ENCODE measurements at regions not wholly inside any gene's neighbourhood (a gene's known extent, or its start where the extent isn't known, plus 50 kb on each side); places are given as distances from the start of the nearest gene placed in this dataset.

GRCh38 chr3:102124704-102125103 lies 275.4 kb downstream of the NFKBIZ start:
- Histone ChIP-seq H3K18ac (ENCODE audit: low read length) (no peak overlapping the region), H2BK15ac (ENCODE audit: low read length) (no peak overlapping the region), H3K9me3 (replicated peaks in 1 of 2; ENCODE audit: control insufficient read depth in 2 of 2, insufficient read depth in 1 of 2, low read depth in 1 of 2, low read length in 2 of 2) (peaks cover 0 to 6% of the 10 kb centered on the region in 2 donors), H4K8ac (ENCODE audit: low read depth, low read length) (no peak overlapping the region), H3K4me1 (ENCODE audit: control insufficient read depth in 2 of 2, insufficient read depth in 1 of 2, low read depth in 1 of 2, low read length in 2 of 2) (no peaks in the 10 kb centered on the region), H3K4ac (ENCODE audit: low read length) (no peak overlapping the region), H2AK5ac (ENCODE audit: low read depth, low read length) (no peak overlapping the region), H3K14ac (ENCODE audit: low read length) (no peak overlapping the region), H2BK5ac (ENCODE audit: low read length) (no peak overlapping the region), H3K27me3 (ENCODE audit: control insufficient read depth in 3 of 3, insufficient read depth in 3 of 3, low read depth in 1 of 3, low read length in 3 of 3) (no peaks in the 10 kb centered on the region), H3K23ac (ENCODE audit: low read depth, low read length, poor library complexity) (no peak overlapping the region), H2AFZ (ENCODE audit: low read length) (no peak overlapping the region), H3K27ac (replicated peaks; ENCODE audit: low read length) (no peak overlapping the region), H2BK120ac (ENCODE audit: low read depth, low read length) (no peak overlapping the region), H2BK12ac (ENCODE audit: low read length) (no peak overlapping the region), H3K79me1 (ENCODE audit: low read depth, low read length) (no peaks in the 10 kb centered on the region), H3K9ac (ENCODE audit: low read depth, low read length, poor library complexity) (no peak overlapping the region), H3K36me3 (replicated peaks in 1 of 2; ENCODE audit: control insufficient read depth in 2 of 2, insufficient read depth in 2 of 2, low read length in 2 of 2) (peaks cover 0 to 2% of the 10 kb centered on the region in 2 donors), H3K4me2 (ENCODE audit: insufficient read depth, low read length, poor library complexity, severe bottlenecking) (no peak overlapping the region), H4K91ac (ENCODE audit: low read depth, low read length, poor library complexity) (no peak overlapping the region), H3K4me3 (ENCODE audit: low read length in 2 of 2) (no peak overlapping the region)
- no peak for DNase-seq (ENCODE audit: low spot score)
- WGBS, 2 donors (ENCODE audit: extremely low coverage in 2 of 2, insufficient read length in 2 of 2, insufficient replicate concordance in 1 of 2) = no CpG with 5 or more reads among the region's 2 CpGs

GRCh38 chr3:102125197-102125993 lies 276.1 kb downstream of the NFKBIZ start:
- no peaks in the 10 kb centered on the region for H3K27me3 ChIP-seq (ENCODE audit: control insufficient read depth in 3 of 3, insufficient read depth in 3 of 3, low read depth in 1 of 3, low read length in 3 of 3)
- H3K23ac ChIP-seq (ENCODE audit: low read depth, low read length, poor library complexity) = no peak overlapping the region
- no peak overlapping the region for H3K4me2 ChIP-seq (ENCODE audit: insufficient read depth, low read length, poor library complexity, severe bottlenecking)
- H2BK15ac ChIP-seq (ENCODE audit: low read length) = no peak overlapping the region
- H3K4me1 ChIP-seq (ENCODE audit: control insufficient read depth in 2 of 2, insufficient read depth in 1 of 2, low read depth in 1 of 2, low read length in 2 of 2) = no peaks in the 10 kb centered on the region
- H3K4ac ChIP-seq (ENCODE audit: low read length) = no peak overlapping the region
- no peak overlapping the region for H3K9ac ChIP-seq (ENCODE audit: low read depth, low read length, poor library complexity)
- H2BK5ac ChIP-seq (ENCODE audit: low read length) = no peak overlapping the region
- H2BK12ac ChIP-seq (ENCODE audit: low read length) = no peak overlapping the region
- no peak overlapping the region for H4K91ac ChIP-seq (ENCODE audit: low read depth, low read length, poor library complexity)
- H4K8ac ChIP-seq (ENCODE audit: low read depth, low read length) = no peak overlapping the region
- WGBS, 2 donors (ENCODE audit: extremely low coverage in 2 of 2, insufficient read length in 2 of 2, insufficient replicate concordance in 1 of 2) = no CpG with 5 or more reads among the region's 5 CpGs
- H2AFZ ChIP-seq (ENCODE audit: low read length) = no peak overlapping the region
- no peaks in the 10 kb centered on the region for H3K79me1 ChIP-seq (ENCODE audit: low read depth, low read length)
- no peak overlapping the region for H3K18ac ChIP-seq (ENCODE audit: low read length)
- H3K27ac ChIP-seq (replicated peaks; ENCODE audit: low read length) = no peak overlapping the region
- no peak overlapping the region for H2BK120ac ChIP-seq (ENCODE audit: low read depth, low read length)
- DNase-seq (ENCODE audit: low spot score) = no peak
- no peak overlapping the region for H3K14ac ChIP-seq (ENCODE audit: low read length)
- no peak overlapping the region for H2AK5ac ChIP-seq (ENCODE audit: low read depth, low read length)
- H3K36me3 ChIP-seq (replicated peaks in 1 of 2; ENCODE audit: control insufficient read depth in 2 of 2, insufficient read depth in 2 of 2, low read length in 2 of 2) = peaks cover 0 to 2% of the 10 kb centered on the region in 2 donors
- peaks cover 0 to 6% of the 10 kb centered on the region in 2 donors for H3K9me3 ChIP-seq (replicated peaks in 1 of 2; ENCODE audit: control insufficient read depth in 2 of 2, insufficient read depth in 1 of 2, low read depth in 1 of 2, low read length in 2 of 2)
- H3K4me3 ChIP-seq (ENCODE audit: low read length in 2 of 2) = no peak overlapping the region

- H3K4ac ChIP-seq (ENCODE audit: low read length) = no peak overlapping the region
- no peak overlapping the region for H2BK15ac ChIP-seq (ENCODE audit: low read length)
- WGBS, 2 donors (ENCODE audit: extremely low coverage in 2 of 2, insufficient read length in 2 of 2, insufficient replicate concordance in 1 of 2) = no CpG with 5 or more reads among the region's 1 CpG
- H3K14ac ChIP-seq (ENCODE audit: low read length) = no peak overlapping the region
- H3K79me1 ChIP-seq (ENCODE audit: low read depth, low read length) = no peaks in the 10 kb centered on the region
- H3K27ac ChIP-seq (replicated peaks; ENCODE audit: low read length) = no peak overlapping the region
- no peak overlapping the region for H3K23ac ChIP-seq (ENCODE audit: low read depth, low read length, poor library complexity)
- H3K18ac ChIP-seq (ENCODE audit: low read length) = no peak overlapping the region
- H2AFZ ChIP-seq (ENCODE audit: low read length) = no peak overlapping the region
- no peak overlapping the region for H4K8ac ChIP-seq (ENCODE audit: low read depth, low read length)
- H4K91ac ChIP-seq (ENCODE audit: low read depth, low read length, poor library complexity) = no peak overlapping the region
- no peak overlapping the region for H2BK12ac ChIP-seq (ENCODE audit: low read length)
- no peak overlapping the region for H3K4me2 ChIP-seq (ENCODE audit: insufficient read depth, low read length, poor library complexity, severe bottlenecking)
- H3K4me3 ChIP-seq (ENCODE audit: low read length in 2 of 2) = no peak overlapping the region
- no peak overlapping the region for H2AK5ac ChIP-seq (ENCODE audit: low read depth, low read length)
- no peak overlapping the region for H2BK120ac ChIP-seq (ENCODE audit: low read depth, low read length)
- no peak overlapping the region for H2BK5ac ChIP-seq (ENCODE audit: low read length)
- no peaks in the 10 kb centered on the region for H3K4me1 ChIP-seq (ENCODE audit: control insufficient read depth in 2 of 2, insufficient read depth in 1 of 2, low read depth in 1 of 2, low read length in 2 of 2)
- no peaks in the 10 kb centered on the region for H3K27me3 ChIP-seq (ENCODE audit: control insufficient read depth in 3 of 3, insufficient read depth in 3 of 3, low read depth in 1 of 3, low read length in 3 of 3)
- peaks cover 0 to 2% of the 10 kb centered on the region in 2 donors for H3K36me3 ChIP-seq (replicated peaks in 1 of 2; ENCODE audit: control insufficient read depth in 2 of 2, insufficient read depth in 2 of 2, low read length in 2 of 2)
- no peak overlapping the region for H3K9ac ChIP-seq (ENCODE audit: low read depth, low read length, poor library complexity)
- H3K9me3 ChIP-seq (replicated peaks in 1 of 2; ENCODE audit: control insufficient read depth in 2 of 2, insufficient read depth in 1 of 2, low read depth in 1 of 2, low read length in 2 of 2) = peaks cover 0 to 6% of the 10 kb centered on the region in 2 donors
- DNase-seq (ENCODE audit: low spot score) = no peak
These were observed 276.7 kb downstream of the NFKBIZ start for GRCh38 chr3:102125994-102126368.

- no peak for DNase-seq (ENCODE audit: low spot score)
- no peak overlapping the region for H3K27ac ChIP-seq (replicated peaks; ENCODE audit: low read length)
- H3K4me2 ChIP-seq (ENCODE audit: insufficient read depth, low read length, poor library complexity, severe bottlenecking) = no peak overlapping the region
- no peak overlapping the region for H3K4me3 ChIP-seq (ENCODE audit: low read length in 2 of 2)
- H3K23ac ChIP-seq (ENCODE audit: low read depth, low read length, poor library complexity) = no peak overlapping the region
- H2BK15ac ChIP-seq (ENCODE audit: low read length) = no peak overlapping the region
- H3K4me1 ChIP-seq (ENCODE audit: control insufficient read depth in 2 of 2, insufficient read depth in 1 of 2, low read depth in 1 of 2, low read length in 2 of 2) = no peaks in the 10 kb centered on the region
- no peak overlapping the region for H3K9ac ChIP-seq (ENCODE audit: low read depth, low read length, poor library complexity)
- H3K36me3 ChIP-seq (replicated peaks in 1 of 2; ENCODE audit: control insufficient read depth in 2 of 2, insufficient read depth in 2 of 2, low read length in 2 of 2) = no peaks in the 10 kb centered on the region
- no peak overlapping the region for H2BK12ac ChIP-seq (ENCODE audit: low read length)
- no peaks in the 10 kb centered on the region for H3K79me1 ChIP-seq (ENCODE audit: low read depth, low read length)
- H3K4ac ChIP-seq (ENCODE audit: low read length) = no peak overlapping the region
- no peaks in the 10 kb centered on the region for H3K9me3 ChIP-seq (replicated peaks in 1 of 2; ENCODE audit: control insufficient read depth in 2 of 2, insufficient read depth in 1 of 2, low read depth in 1 of 2, low read length in 2 of 2)
- no peak overlapping the region for H2AK5ac ChIP-seq (ENCODE audit: low read depth, low read length)
- no peak overlapping the region for H4K8ac ChIP-seq (ENCODE audit: low read depth, low read length)
- no peak overlapping the region for H4K91ac ChIP-seq (ENCODE audit: low read depth, low read length, poor library complexity)
- H2AFZ ChIP-seq (ENCODE audit: low read length) = no peak overlapping the region
- WGBS, 2 donors (ENCODE audit: extremely low coverage in 2 of 2, insufficient read length in 2 of 2, insufficient replicate concordance in 1 of 2) = no CpG with 5 or more reads among the region's 3 CpGs
- no peaks in the 10 kb centered on the region for H3K27me3 ChIP-seq (ENCODE audit: control insufficient read depth in 3 of 3, insufficient read depth in 3 of 3, low read depth in 1 of 3, low read length in 3 of 3)
- H2BK5ac ChIP-seq (ENCODE audit: low read length) = no peak overlapping the region
- no peak overlapping the region for H2BK120ac ChIP-seq (ENCODE audit: low read depth, low read length)
- no peak overlapping the region for H3K14ac ChIP-seq (ENCODE audit: low read length)
- H3K18ac ChIP-seq (ENCODE audit: low read length) = no peak overlapping the region
These were observed 280.7 kb downstream of the NFKBIZ start for GRCh38 chr3:102129760-102130608.
